H1 (cell line): ENCODE measurements at regions not wholly inside any gene's neighbourhood (a gene's known extent, or its start where the extent isn't known, plus 50 kb on each side); places are given as distances from the start of the nearest gene placed in this dataset.

Experiments used
- CTCF ChIA-PET: fragments of 300-600 bp; sonication (Branson Sonifier 250); formaldehyde crosslinking; loops from one replicate; lab custom pipeline; 2021; ENCODE audit not compliant: partially characterized antibody; lab: Charles Lee
- POLR2A ChIA-PET: fragments of 300-600 bp; sonication (Branson Sonifier 250); formaldehyde crosslinking; loops from one replicate; lab custom pipeline; 2021; ENCODE audit warnings: inconsistent platforms; ENCODE audit not compliant: partially characterized antibody; lab: Charles Lee
- DNase-seq, 2 experiments: peaks; one replicate each; pipeline versions ENCODE4 v3.0.0 to v3.0.0-alpha.2; 2010 to 2022; ENCODE audit warnings: low spot score in 2 of 2, low read depth in 1 of 2, mixed read lengths in 1 of 2
- FAIRE-seq: peaks from 2 replicates; lab custom pipeline; 2011; peaks lifted over from hg19 to GRCh38; lab: Jason Lieb, UNC
- H2AFZ ChIP-seq: 2 replicates; pipeline ENCODE4 v1.8.1; 2012; ENCODE audit warnings: low read length, inconsistent platforms
- H2AK5ac ChIP-seq: 2 replicates; pipeline ENCODE4 v1.6.1; 2013; ENCODE audit warnings: low read depth, low read length
- H2BK120ac ChIP-seq: replicated peaks from 2 replicates; pipeline ENCODE3; 2013; ENCODE audit warnings: low read depth, low read length, inconsistent platforms
- H2BK12ac ChIP-seq: 2 replicates; pipeline ENCODE4 v1.6.1; 2013; ENCODE audit warnings: low read depth, low read length
- H2BK15ac ChIP-seq: 2 replicates; pipeline ENCODE4 v1.6.1; 2013; ENCODE audit warnings: low read length
- H2BK20ac ChIP-seq: 2 replicates; pipeline ENCODE4 v1.6.1; 2013; ENCODE audit warnings: low read length
- H2BK5ac ChIP-seq: 2 replicates; pipeline ENCODE4 v1.6.1; 2013; ENCODE audit warnings: low read depth, low read length
- H3K14ac ChIP-seq: 2 replicates; pipeline ENCODE4 v1.6.1; 2013; ENCODE audit warnings: inconsistent platforms; ENCODE audit not compliant: insufficient read length
- H3K18ac ChIP-seq: 2 replicates; pipeline ENCODE4 v1.6.1; 2013; ENCODE audit warnings: low read length; ENCODE audit errors: extremely low read depth
- H3K23ac ChIP-seq: 2 replicates; pipeline ENCODE4 v1.6.1; 2013; ENCODE audit warnings: inconsistent platforms; ENCODE audit not compliant: insufficient read length
- H3K23me2 ChIP-seq: 2 replicates; pipeline ENCODE4 v1.6.1; 2013; ENCODE audit warnings: low read depth, low read length
- H3K27ac ChIP-seq: 2 replicates; pipeline ENCODE4 v1.6.1; 2011; ENCODE audit warnings: low read depth, low read length, inconsistent platforms
- H3K27me3 ChIP-seq, 4 experiments: replicated peaks in 1 of 4; 1 replicate in 1 of 4; 2 replicates in 3 of 4; pipeline versions ENCODE4 v1.6.1 to v1.8.1; 2011 to 2013; ENCODE audit warnings: low read length in 3 of 4, mild to moderate bottlenecking in 3 of 4, inconsistent platforms in 2 of 4, mixed read lengths in 2 of 4, moderate library complexity in 1 of 4; ENCODE audit not compliant: control insufficient read depth in 3 of 4, insufficient read depth in 3 of 4; ENCODE audit errors: extremely low read depth in 1 of 4
- H3K36me3 ChIP-seq, 4 experiments: 2 replicates each; pipeline versions ENCODE4 v1.6.1 to v1.8.1; 2011 to 2013; ENCODE audit warnings: mild to moderate bottlenecking in 4 of 4, low read length in 3 of 4, moderate library complexity in 2 of 4, control low read depth in 1 of 4, inconsistent platforms in 1 of 4; ENCODE audit not compliant: insufficient read depth in 4 of 4, control insufficient read depth in 2 of 4
- H3K4ac ChIP-seq: replicated peaks from 2 replicates; pipeline ENCODE3; 2013; ENCODE audit warnings: low read length, low read depth, mixed read lengths, inconsistent platforms; ENCODE audit not compliant: insufficient read length
- H3K4me1 ChIP-seq, 4 experiments: replicated peaks in 1 of 4; 1 replicate in 1 of 4; 2 replicates in 3 of 4; pipeline versions ENCODE4 v1.6.1 to v1.8.1; 2011 to 2013; ENCODE audit warnings: low read length in 3 of 4, inconsistent platforms in 2 of 4, mixed read lengths in 1 of 4; ENCODE audit not compliant: insufficient read depth in 4 of 4, control insufficient read depth in 3 of 4
- H3K4me2 ChIP-seq, 2 experiments: 2 replicates each; pipeline versions ENCODE4 v1.6.1 to v1.8.1; 2011 to 2013; ENCODE audit warnings: low read depth in 2 of 2, low read length in 2 of 2, control low read depth in 1 of 2, inconsistent platforms in 1 of 2, mild to moderate bottlenecking in 1 of 2; ENCODE audit not compliant: insufficient read depth in 1 of 2
- H3K4me3 ChIP-seq, 4 experiments: fragments of 200-600, 300-600 bp in 1 of 4; sonication (generic), shearing (Covaris generic), sonication (Bioruptor Twin) in 1 of 4; 2 replicates each; pipeline versions ENCODE4 v1.5.1 to v1.8.1; 2011 to 2016; ENCODE audit warnings: low read length in 4 of 4, low read depth in 3 of 4, control low read depth in 2 of 4, inconsistent platforms in 2 of 4, mild to moderate bottlenecking in 2 of 4, mixed read lengths in 1 of 4, moderate library complexity in 1 of 4; ENCODE audit not compliant: insufficient read depth in 2 of 4; ENCODE audit errors: extremely low read depth in 1 of 4
- H3K56ac ChIP-seq: replicated peaks from 2 replicates; pipeline ENCODE3; 2013; ENCODE audit warnings: low read depth, mild to moderate bottlenecking, mixed read lengths, low read length, inconsistent platforms; ENCODE audit not compliant: insufficient read length
- H3K79me1 ChIP-seq: 2 replicates; pipeline ENCODE4 v1.6.1; 2013; ENCODE audit warnings: low read depth, low read length, control low read depth
- H3K79me2 ChIP-seq, 2 experiments: 2 replicates each; pipeline versions ENCODE4 v1.6.1 to v1.8.1; 2012 to 2013; ENCODE audit warnings: low read length in 2 of 2, mild to moderate bottlenecking in 2 of 2, inconsistent platforms in 1 of 2; ENCODE audit not compliant: insufficient read depth in 2 of 2, control insufficient read depth in 1 of 2
- H3K9ac ChIP-seq, 4 experiments: replicated peaks in 1 of 4; 1 replicate in 1 of 4; 2 replicates in 3 of 4; pipeline versions ENCODE4 v1.6.1 to v1.8.1; 2011 to 2013; ENCODE audit warnings: low read depth in 3 of 4, low read length in 3 of 4, control low read depth in 2 of 4, mild to moderate bottlenecking in 2 of 4, moderate library complexity in 2 of 4, inconsistent platforms in 1 of 4; ENCODE audit errors: extremely low read depth in 1 of 4
- H3K9me3 ChIP-seq, 2 experiments: 2 replicates each; pipeline versions ENCODE4 v1.6.1 to v1.8.1; 2012 to 2013; ENCODE audit warnings: mild to moderate bottlenecking in 2 of 2, moderate library complexity in 2 of 2, control low read depth in 1 of 2, inconsistent platforms in 1 of 2, low read depth in 1 of 2, low read length in 1 of 2, mixed read lengths in 1 of 2; ENCODE audit not compliant: insufficient read depth in 2 of 2
- H4K20me1 ChIP-seq, 2 experiments: replicated peaks in 1 of 2; 2 replicates each; pipeline versions ENCODE3 to v1.8.1; 2011 to 2013; ENCODE audit warnings: inconsistent platforms in 2 of 2, low read length in 2 of 2, mild to moderate bottlenecking in 1 of 2; ENCODE audit not compliant: insufficient read depth in 2 of 2, control insufficient read depth in 1 of 2
- H4K5ac ChIP-seq: 2 replicates; pipeline ENCODE4 v1.6.1; 2013; ENCODE audit warnings: low read length, low read depth, mixed read lengths, inconsistent platforms; ENCODE audit not compliant: insufficient read length
- H4K8ac ChIP-seq: 2 replicates; pipeline ENCODE4 v1.8.0; 2013; ENCODE audit warnings: mild to moderate bottlenecking, moderate library complexity, low read length, inconsistent platforms; ENCODE audit not compliant: insufficient read depth; ENCODE audit errors: extremely low read depth
- H4K91ac ChIP-seq: replicated peaks from 2 replicates; pipeline ENCODE3; 2013; ENCODE audit warnings: low read length, mixed read lengths, inconsistent platforms; ENCODE audit not compliant: insufficient read length
- ASH2L ChIP-seq: fragments of 200-600, 300-600 bp; sonication (generic); IDR thresholded peaks from one replicate; pipeline ENCODE4 v1.7.1; 2017; ENCODE audit warnings: low read length
- BCL11A ChIP-seq, 2 experiments: IDR thresholded peaks; one replicate each; pipeline ENCODE4 v1.6.1; 2011; ENCODE audit warnings: low read depth in 2 of 2, low read length in 2 of 2, mild to moderate bottlenecking in 2 of 2
- CBX8 ChIP-seq: fragments of 300-800, 300-1000 bp; sonication (generic); IDR thresholded peaks from 2 replicates; pipeline ENCODE4 v1.7.1; 2016; ENCODE audit warnings: low read depth, low read length, borderline replicate concordance
- CHD1 ChIP-seq: IDR thresholded peaks from 2 replicates; pipeline ENCODE4 v1.6.1; 2012; ENCODE audit warnings: low read depth, low read length, improper control_type of control experiment
- CTBP2 ChIP-seq: IDR thresholded peaks from 2 replicates; pipeline ENCODE4 v1.7.0; 2011; ENCODE audit warnings: borderline replicate concordance, mild to moderate bottlenecking, moderate library complexity, mixed read lengths, low read length; ENCODE audit not compliant: insufficient read depth, insufficient read length
- HDAC2 ChIP-seq, 2 experiments: fragments of 300-600 bp in 1 of 2; sonication (generic) in 1 of 2; IDR thresholded peaks; 2 replicates each; pipeline ENCODE4 v1.6.1; 2011 to 2012; ENCODE audit warnings: low read depth in 2 of 2, low read length in 2 of 2, mild to moderate bottlenecking in 2 of 2, moderate library complexity in 2 of 2, borderline replicate concordance in 1 of 2, inconsistent platforms in 1 of 2
- KDM4A ChIP-seq: IDR thresholded peaks from one replicate; pipeline ENCODE4 v1.7.1; 2012; ENCODE audit warnings: low read depth, mild to moderate bottlenecking, moderate library complexity, low read length, inconsistent platforms; ENCODE audit not compliant: severe bottlenecking
- KDM5A ChIP-seq: fragments of 200-600 bp; IDR thresholded peaks from 2 replicates; pipeline ENCODE4 v1.7.1; 2012; ENCODE audit warnings: mild to moderate bottlenecking, low read length, inconsistent platforms, mixed read lengths
- MAFK ChIP-seq: IDR thresholded peaks from 2 replicates; pipeline ENCODE4 v1.6.1; 2012; ENCODE audit warnings: low read depth, mild to moderate bottlenecking, improper control_type of control experiment, low read length
- NRF1 ChIP-seq: IDR thresholded peaks from 2 replicates; pipeline ENCODE4 v1.6.1; 2011; ENCODE audit warnings: mild to moderate bottlenecking, low read depth, low read length, improper control_type of control experiment
- POLR2AphosphoS5 ChIP-seq: IDR thresholded peaks from 2 replicates; pipeline ENCODE4 v1.6.1; 2011; ENCODE audit warnings: low read depth, low read length
- RXRA ChIP-seq: IDR thresholded peaks from 2 replicates; pipeline ENCODE4 v1.6.1; 2011; ENCODE audit warnings: low read depth, mild to moderate bottlenecking, low read length, moderate library complexity; ENCODE audit not compliant: insufficient read depth
- SUZ12 ChIP-seq: fragments of 200-600 bp; sonication (generic); IDR thresholded peaks from 2 replicates; pipeline ENCODE4 v1.6.1; 2012; ENCODE audit warnings: mild to moderate bottlenecking, inconsistent platforms, low read length, moderate library complexity, mixed read lengths
- TAF7 ChIP-seq: optimal IDR thresholded peaks from 2 replicates; pipeline ENCODE3; 2011; ENCODE audit warnings: low read depth, mild to moderate bottlenecking, inconsistent platforms, low read length, moderate library complexity, borderline replicate concordance
- TEAD4 ChIP-seq: IDR thresholded peaks from 2 replicates; pipeline ENCODE4 v1.6.1; 2012; ENCODE audit warnings: low read depth, low read length, inconsistent platforms, mixed read lengths
- WGBS, 2 experiments: shearing (Covaris generic) in 1 of 2; methylation state at CpG; one replicate each; pipeline versions ENCODE4 v1.1.6 to v1.1.7; 2013 to 2015; ENCODE audit warnings: low lambda C conversion rate in 2 of 2, mixed read lengths in 2 of 2, inconsistent platforms in 1 of 2, low coverage in 1 of 2, missing lambda C conversion rate in 1 of 2; ENCODE audit not compliant: insufficient replicate concordance in 2 of 2, insufficient coverage in 1 of 2, insufficient read length in 1 of 2; ENCODE audit errors: extremely low coverage in 1 of 2, missing lambda C conversion rate in 1 of 2; 5-methylcytosine and 5-hydroxymethylcytosine counted together

- Histone ChIP-seq H3K14ac (no peak overlapping the region), H3K56ac (no peak overlapping the region), H4K8ac (no peak overlapping the region), H3K18ac (no peak overlapping the region), H3K27ac (no peak overlapping the region), H3K4ac (no peak overlapping the region), H3K9me3 (peaks cover 7 to 8% of the 10 kb centered on the region in 2 experiments; a peak in 2 of 4 replicates), H3K4me2 (no peak overlapping the region), H2AK5ac (no peak overlapping the region), H3K79me1 (no peaks in the 10 kb centered on the region), H2BK15ac (no peak overlapping the region), H3K4me3 (no peak overlapping the region), H3K9ac (no peak overlapping the region), H3K23ac (no peak overlapping the region), H4K5ac (no peak overlapping the region), H3K23me2 (no peaks in the 10 kb centered on the region), H2BK12ac (no peak overlapping the region), H3K4me1 (no peaks in the 10 kb centered on the region), H2BK20ac (no peak overlapping the region), H2BK120ac (no peak overlapping the region), H4K20me1 (no peaks in the 10 kb centered on the region), H3K36me3 (no peaks in the 10 kb centered on the region), H2BK5ac (no peak overlapping the region), H3K79me2 (no peaks in the 10 kb centered on the region), H3K27me3 (no peaks in the 10 kb centered on the region), H4K91ac (no peak overlapping the region), H2AFZ (no peak overlapping the region)
- POLR2A ChIA-PET: no interaction called here
- 95% methylated on average over 1 of the region's 1 CpG; no CpG with 5 or more reads in 1 of the 2 experiments for WGBS, 2 experiments
- no peak for FAIRE-seq
- TF ChIP-seq TEAD4 (no peak), MAFK (no peak), ASH2L (no peak), CTBP2 (no peak), POLR2AphosphoS5 (no peak), RXRA (no peak), KDM5A (no peak), HDAC2 (IDR thresholded peaks at IDR 0.05; ENCODE audit: borderline replicate concordance in 1 of 2, low read depth in 2 of 2, low read length in 2 of 2) (no peak), SUZ12 (no peak), KDM4A (no peak), TAF7 (no peak), NRF1 (no peak), BCL11A (IDR thresholded peaks at IDR 0.05; ENCODE audit: low read depth in 2 of 2, low read length in 2 of 2) (no peak), CHD1 (no peak), CBX8 (no peak)
- no peak for DNase-seq
- CTCF ChIA-PET: no interaction called here
Measured at GRCh38 chr4:19631814-19632213, 619.9 kb upstream of the SLIT2 start.
